H9 (cell line): ENCODE measurements at regions not wholly inside any gene's neighbourhood (a gene's known extent, or its start where the extent isn't known, plus 50 kb on each side); places are given as distances from the start of the nearest gene placed in this dataset.

Source experiments
- DNase-seq: peaks from one replicate; pipeline ENCODE4 v3.0.0-alpha.2; 2017
- H2AFZ ChIP-seq: one replicate; pipeline ENCODE4 v1.6.1; 2013; ENCODE audit warnings: mild to moderate bottlenecking, low read length, control low read depth, moderate library complexity
- H2AK5ac ChIP-seq: 2 replicates; pipeline ENCODE4 v1.6.1; 2013; ENCODE audit warnings: low read length, control low read depth, mixed read lengths; ENCODE audit not compliant: insufficient read length
- H2BK120ac ChIP-seq: one replicate; pipeline ENCODE4 v1.6.1; 2013; ENCODE audit warnings: low read depth, mild to moderate bottlenecking, low read length, control low read depth, inconsistent platforms; ENCODE audit not compliant: poor library complexity, severe bottlenecking
- H2BK12ac ChIP-seq: 2 replicates; pipeline ENCODE4 v1.6.1; 2013; ENCODE audit warnings: low read length, control low read depth, mixed read lengths, low read depth; ENCODE audit not compliant: insufficient read length
- H2BK15ac ChIP-seq: 2 replicates; pipeline ENCODE4 v1.6.1; 2013; ENCODE audit warnings: low read depth, low read length, control low read depth
- H2BK20ac ChIP-seq: one replicate; pipeline ENCODE4 v1.6.1; 2013; ENCODE audit warnings: low read depth, mild to moderate bottlenecking, low read length, control low read depth, inconsistent platforms; ENCODE audit not compliant: poor library complexity, severe bottlenecking
- H2BK5ac ChIP-seq: 2 replicates; pipeline ENCODE4 v1.6.1; 2013; ENCODE audit warnings: low read length, control low read depth, mixed read lengths; ENCODE audit not compliant: insufficient read length
- H3K14ac ChIP-seq: 2 replicates; pipeline ENCODE4 v1.6.1; 2013; ENCODE audit warnings: low read length, control low read depth; ENCODE audit not compliant: insufficient read depth
- H3K18ac ChIP-seq: 2 replicates; pipeline ENCODE4 v1.6.1; 2013; ENCODE audit warnings: low read depth, mild to moderate bottlenecking, mixed read lengths, low read length, control low read depth; ENCODE audit not compliant: insufficient read length
- H3K23ac ChIP-seq: 2 replicates; pipeline ENCODE4 v1.6.1; 2013; ENCODE audit warnings: low read length, control low read depth, mixed read lengths, low read depth; ENCODE audit not compliant: insufficient read length
- H3K23me2 ChIP-seq: 2 replicates; pipeline ENCODE4 v1.6.1; 2013; ENCODE audit warnings: low read depth, mild to moderate bottlenecking, mixed read lengths, low read length, control low read depth; ENCODE audit not compliant: insufficient read length, poor library complexity, severe bottlenecking
- H3K27ac ChIP-seq: 2 replicates; pipeline ENCODE4 v1.5.1; 2013; ENCODE audit warnings: low read length, control low read depth, mixed read lengths, low read depth; ENCODE audit not compliant: insufficient read length
- H3K27me3 ChIP-seq: 2 replicates; pipeline ENCODE4 v1.6.1; 2013; ENCODE audit warnings: low read length, control low read depth, inconsistent platforms; ENCODE audit not compliant: insufficient read depth
- H3K4ac ChIP-seq: 2 replicates; pipeline ENCODE4 v1.6.1; 2013; ENCODE audit warnings: low read depth, mild to moderate bottlenecking, control low read depth, inconsistent platforms, low read length, moderate library complexity
- H3K4me1 ChIP-seq: 2 replicates; pipeline ENCODE4 v1.6.1; 2013; ENCODE audit warnings: low read length, control low read depth, inconsistent platforms; ENCODE audit not compliant: insufficient read depth
- H3K4me2 ChIP-seq: 2 replicates; pipeline ENCODE4 v1.6.1; 2013; ENCODE audit warnings: low read length, control low read depth, mixed read lengths; ENCODE audit not compliant: insufficient read length, insufficient read depth
- H3K56ac ChIP-seq: 2 replicates; pipeline ENCODE4 v1.6.1; 2013; ENCODE audit warnings: low read depth, mild to moderate bottlenecking, mixed read lengths, low read length, control low read depth; ENCODE audit not compliant: insufficient read length
- H3K79me1 ChIP-seq: 2 replicates; pipeline ENCODE4 v1.6.1; 2013; ENCODE audit warnings: low read depth, mild to moderate bottlenecking, moderate library complexity, low read length, control low read depth, inconsistent platforms; ENCODE audit not compliant: insufficient read depth, poor library complexity, severe bottlenecking
- H3K79me2 ChIP-seq: 2 replicates; pipeline ENCODE4 v1.6.1; 2013; ENCODE audit warnings: low read length, control low read depth, inconsistent platforms; ENCODE audit not compliant: insufficient read depth
- H3K9ac ChIP-seq: 2 replicates; pipeline ENCODE4 v1.6.1; 2013; ENCODE audit warnings: low read length, control low read depth, mixed read lengths; ENCODE audit not compliant: insufficient read length; ENCODE audit errors: extremely low read depth
- H3K9me3 ChIP-seq: one replicate; pipeline ENCODE4 v1.6.1; 2013; ENCODE audit warnings: low read depth, low read length, inconsistent platforms; ENCODE audit not compliant: control insufficient read depth
- H3T11ph ChIP-seq: one replicate; pipeline ENCODE4 v1.6.1; 2013; ENCODE audit warnings: mild to moderate bottlenecking, low read length, control low read depth, inconsistent platforms
- H4K20me1 ChIP-seq: one replicate; pipeline ENCODE4 v1.6.1; 2013; ENCODE audit not compliant: control insufficient read depth, insufficient read length, insufficient read depth
- H4K5ac ChIP-seq: 2 replicates; pipeline ENCODE4 v1.6.1; 2013; ENCODE audit warnings: low read depth, mild to moderate bottlenecking, mixed read lengths, low read length, control low read depth; ENCODE audit not compliant: insufficient read length
- H4K8ac ChIP-seq: replicated peaks from 2 replicates; pipeline ENCODE4 v1.6.1; 2013; ENCODE audit warnings: low read length, control low read depth, mixed read lengths, low read depth; ENCODE audit not compliant: insufficient read length
- H4K91ac ChIP-seq: 2 replicates; pipeline ENCODE4 v1.6.1; 2013; ENCODE audit warnings: low read depth, mild to moderate bottlenecking, moderate library complexity, mixed read lengths, low read length, control low read depth; ENCODE audit not compliant: insufficient read length
- H3K27ac Mint-ChIP-seq, 3 experiments: 2 replicates in 2 of 3; 3 replicates in 1 of 3; pipeline ENCODE4 v1.8.0; 2020 to 2021; ENCODE audit warnings: mixed read lengths in 3 of 3, mild to moderate bottlenecking in 1 of 3, moderate library complexity in 1 of 3
- H3K27me3 Mint-ChIP-seq: 2 replicates; pipeline ENCODE4 v1.8.0; 2021; ENCODE audit warnings: low read depth, mild to moderate bottlenecking, moderate library complexity, mixed read lengths
- H3K36me3 Mint-ChIP-seq, 3 experiments: 2 replicates in 2 of 3; 3 replicates in 1 of 3; pipeline ENCODE4 v1.8.0; 2020 to 2021; ENCODE audit warnings: low read depth in 3 of 3, mixed read lengths in 3 of 3; ENCODE audit not compliant: insufficient read depth in 1 of 3
- H3K4me1 Mint-ChIP-seq, 2 experiments: 2 replicates each; pipeline ENCODE4 v1.8.0; 2020; ENCODE audit warnings: mixed read lengths in 2 of 2
- H3K4me3 Mint-ChIP-seq, 2 experiments: 2 replicates in 1 of 2; 3 replicates in 1 of 2; pipeline ENCODE4 v1.8.0; 2020 to 2021; ENCODE audit warnings: mild to moderate bottlenecking in 2 of 2, mixed read lengths in 2 of 2, moderate library complexity in 1 of 2
- H3K9me3 Mint-ChIP-seq, 2 experiments: 2 replicates in 1 of 2; 3 replicates in 1 of 2; pipeline ENCODE4 v1.8.0; 2020; ENCODE audit warnings: mild to moderate bottlenecking in 2 of 2, mixed read lengths in 2 of 2, moderate library complexity in 1 of 2
- CTCF ChIP-seq: fragments of 200-600 bp; sonication (generic); conservative IDR thresholded peaks from 3 replicates; pipeline ENCODE4 v1.8.0; 2021; ENCODE audit warnings: antibody characterized with exemption, mild to moderate bottlenecking
- WGBS: extraction: QIAGEN DNeasy Blood & Tissue Kit; methylation state at CpG from one replicate; pipeline ENCODE4 v1.1.7; 2013; ENCODE audit warnings: missing lambda C conversion rate, low lambda C conversion rate, mixed read lengths; ENCODE audit not compliant: insufficient read length; ENCODE audit errors: extremely low coverage; 5-methylcytosine and 5-hydroxymethylcytosine counted together

- Mint-ChIP-seq H3K27me3 (no peaks in the 10 kb centered on the region), H3K36me3 (peaks cover 0 to 18% (median 6%) of the 10 kb centered on the region in 3 experiments; a peak in 3 of 7 replicates), H3K9me3 (peaks cover 13 to 19% of the 10 kb centered on the region in 2 experiments; a peak in 4 of 5 replicates), H3K4me3 (no peak overlapping the region), H3K27ac (no peak overlapping the region), H3K4me1 (no peaks in the 10 kb centered on the region)
- Histone ChIP-seq H3K27me3 (no peaks in the 10 kb centered on the region), H3K4ac (no peak overlapping the region), H3K27ac (no peak overlapping the region), H3K9ac (no peak overlapping the region), H3K4me2 (no peak overlapping the region), H3K14ac (no peak overlapping the region), H3K23ac (no peak overlapping the region), H4K8ac (no peak overlapping the region), H4K20me1 (no peaks in the 10 kb centered on the region), H3T11ph (no peak overlapping the region), H4K5ac (no peak overlapping the region), H2AK5ac (no peak overlapping the region), H2BK5ac (no peak overlapping the region), H3K4me1 (no peaks in the 10 kb centered on the region), H3K18ac (no peak overlapping the region), H2BK20ac (no peak overlapping the region), H2BK120ac (no peak overlapping the region), H3K79me2 (no peaks in the 10 kb centered on the region), H2BK15ac (no peak overlapping the region), H4K91ac (no peak overlapping the region), H3K23me2 (no peaks in the 10 kb centered on the region), H2BK12ac (no peak overlapping the region), H3K56ac (no peak overlapping the region), H3K9me3 (no peaks in the 10 kb centered on the region), H2AFZ (no peak overlapping the region), H3K79me1 (no peaks in the 10 kb centered on the region)
- no peak for DNase-seq
- no peak for TF ChIP-seq CTCF
- WGBS: no CpG with 5 or more reads among the region's 1 CpG
Observed at GRCh38 chr9:90552317-90552716, 90.3 kb downstream of the DIRAS2 start.
